ENCODE measurements at regions not wholly inside any gene's neighbourhood (a gene's known extent, or its start where the extent isn't known, plus 50 kb on each side); places are given as distances from the start of the nearest gene placed in this dataset.
"Not testable (repeated sequence)": the region's sequence is repeated elsewhere in the genome, so short reads cannot be mapped to it uniquely, and the experiment has no call there.

DNA sequence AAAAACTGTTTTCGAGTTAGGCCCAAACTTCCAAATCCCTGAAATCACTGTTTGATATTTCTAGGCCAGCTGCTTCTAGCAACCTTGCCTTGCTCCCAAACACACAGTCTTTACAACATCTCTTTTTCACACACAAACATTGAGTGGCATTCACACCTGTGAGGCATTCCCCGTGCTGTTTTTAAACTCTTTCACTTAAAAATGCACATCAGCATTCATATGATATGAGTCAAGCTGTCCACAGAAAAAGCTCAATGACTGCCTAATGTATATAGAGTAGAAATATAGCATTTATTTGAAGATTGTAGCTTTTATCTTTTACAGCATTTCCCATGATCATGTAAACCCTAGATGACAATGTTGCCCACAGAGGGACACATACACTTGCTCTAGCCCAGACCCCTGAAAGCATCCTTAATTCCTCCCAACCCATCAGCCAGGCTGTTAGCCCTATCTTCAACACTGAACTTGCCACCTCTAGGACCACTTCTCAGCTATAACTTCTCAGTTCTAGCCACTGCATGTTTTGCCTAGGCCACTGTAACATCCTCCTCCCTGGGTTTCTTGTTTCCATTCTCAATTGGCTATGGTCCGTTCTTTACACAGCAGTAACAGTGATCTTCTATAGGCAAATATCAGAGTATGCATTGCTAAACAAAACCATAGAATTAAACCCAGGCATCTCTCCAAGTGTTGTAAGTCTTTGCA, 782.6 kb downstream of the DIPK2A start:
- DNase-seq (ENCODE audit: low read depth): no peak

DNA sequence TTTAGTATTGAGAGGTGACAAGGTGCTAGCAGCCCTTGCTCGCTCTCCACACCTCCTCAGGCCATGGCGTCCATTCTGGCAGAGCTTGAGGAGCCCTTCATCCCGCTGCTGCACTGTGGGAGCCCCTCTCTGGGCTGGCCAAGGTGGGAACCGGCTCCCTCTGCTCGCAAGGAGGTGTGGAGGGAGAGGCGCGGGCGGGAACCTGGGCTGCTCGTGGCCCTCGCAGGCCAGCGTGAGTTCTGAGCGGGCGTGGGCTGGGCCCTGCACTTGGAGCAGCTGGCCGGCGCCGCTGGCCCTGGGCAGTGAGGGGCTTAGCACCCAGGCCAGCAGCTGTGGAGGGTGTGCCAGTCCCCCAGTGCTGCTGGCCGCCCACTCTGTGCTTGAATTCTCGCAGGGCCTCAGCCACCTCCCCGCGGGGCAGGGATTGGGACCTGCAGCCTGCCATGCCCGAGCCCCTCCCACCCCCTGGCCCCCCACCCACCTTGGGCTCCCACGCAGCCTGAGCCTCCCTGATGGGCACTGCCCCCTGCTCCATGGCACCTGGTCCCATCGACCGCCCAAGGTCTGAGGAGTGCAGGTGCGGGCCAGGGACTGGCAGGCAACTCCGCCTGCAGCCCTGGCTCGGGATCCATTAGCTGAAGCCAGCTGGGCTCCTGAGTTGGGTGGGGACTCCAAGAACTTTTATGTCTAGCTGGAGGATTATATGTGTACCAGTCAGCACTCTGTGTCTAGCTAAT, 785.2 kb downstream of the DIPK2A start:
- no peak for DNase-seq (ENCODE audit: low read depth)

DNA sequence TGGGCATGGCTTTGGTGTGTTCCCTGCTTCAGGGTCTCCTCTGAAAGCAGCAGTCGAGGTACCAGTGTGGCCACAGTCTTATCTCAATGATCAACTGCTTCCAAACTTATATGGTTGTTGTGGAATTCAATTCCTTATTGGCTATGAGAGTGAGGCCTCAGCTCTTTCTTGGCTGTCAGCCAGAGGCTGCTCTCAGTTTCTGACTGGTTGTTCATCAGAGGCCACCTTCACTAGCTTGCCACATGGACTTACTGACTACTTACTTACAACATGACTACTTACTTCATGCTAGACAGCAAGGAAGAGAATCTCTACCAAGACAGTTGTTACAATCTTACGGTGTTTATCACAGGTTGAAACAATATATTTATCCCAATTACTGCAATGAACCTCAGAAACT, 789.2 kb downstream of the DIPK2A start:
- DNase-seq (ENCODE audit: low read depth): peak; percentile 31

DNA sequence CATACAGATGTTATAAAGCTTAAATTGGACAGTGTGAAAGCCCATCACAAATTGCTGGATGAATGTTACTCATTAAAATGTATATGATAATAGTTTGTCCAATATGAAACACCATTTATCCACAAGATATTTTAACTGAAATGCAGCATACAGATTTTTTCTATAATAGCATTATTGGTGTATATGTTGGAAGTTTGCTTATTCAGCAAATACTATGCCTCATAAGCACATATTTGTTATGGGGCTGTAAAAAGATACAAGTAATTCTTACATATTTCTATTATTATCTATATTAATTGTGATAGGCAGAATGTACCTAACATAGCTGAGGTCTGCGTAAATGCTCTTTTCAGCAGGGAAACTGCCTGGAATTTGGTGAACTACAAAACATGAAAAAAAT, 790.5 kb downstream of the DIPK2A start:
- DNase-seq (ENCODE audit: low read depth): no peak

DNA sequence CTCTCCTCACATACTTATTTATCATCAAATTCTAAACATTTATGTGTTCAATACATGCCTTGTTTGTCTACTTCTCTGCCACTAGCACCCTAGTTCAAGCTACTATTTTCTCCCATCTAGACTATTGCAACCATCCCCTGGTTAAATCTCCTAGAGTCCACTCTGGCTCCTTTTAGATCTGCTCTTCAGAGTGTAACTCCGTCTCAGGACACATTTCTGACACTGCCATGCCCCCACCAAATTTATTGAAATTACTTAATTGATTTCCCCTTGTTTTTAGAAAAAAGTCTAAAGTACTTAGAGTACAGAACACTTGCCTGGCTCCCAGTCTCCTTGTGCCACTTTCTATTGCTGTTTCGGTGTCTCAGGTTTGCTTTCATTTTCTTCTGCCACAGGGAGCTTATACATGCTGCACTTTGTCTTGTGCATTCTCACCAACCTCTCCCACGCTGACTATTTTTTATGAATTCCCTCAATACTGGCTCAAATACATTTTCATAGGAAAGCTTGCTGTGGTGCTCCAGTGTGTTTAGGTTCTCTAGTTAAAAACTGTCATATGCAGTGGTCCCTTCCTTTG, 792.3 kb downstream of the DIPK2A start:
- no peak for DNase-seq (ENCODE audit: low read depth)

DNA sequence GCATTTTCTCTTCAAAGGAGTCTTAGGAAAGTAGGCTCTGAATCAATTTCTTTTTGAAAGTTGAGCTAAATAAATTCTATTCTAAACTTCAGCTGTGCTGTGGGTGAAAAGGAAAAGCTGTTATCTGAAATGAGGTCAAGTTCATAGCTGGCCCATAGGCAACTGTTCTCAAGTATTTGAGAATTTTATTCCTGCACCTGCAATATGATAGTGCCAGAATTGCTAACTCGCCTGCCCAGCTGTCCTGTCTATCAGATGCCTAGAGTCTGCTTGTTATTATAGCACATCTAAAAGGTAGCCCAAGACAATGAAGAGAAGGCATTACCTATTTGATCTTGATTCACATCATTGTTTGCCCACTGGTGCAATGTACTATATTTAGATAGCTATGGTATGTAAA, 798.7 kb downstream of the DIPK2A start:
- DNase-seq (ENCODE audit: low read depth): no peak

DNA sequence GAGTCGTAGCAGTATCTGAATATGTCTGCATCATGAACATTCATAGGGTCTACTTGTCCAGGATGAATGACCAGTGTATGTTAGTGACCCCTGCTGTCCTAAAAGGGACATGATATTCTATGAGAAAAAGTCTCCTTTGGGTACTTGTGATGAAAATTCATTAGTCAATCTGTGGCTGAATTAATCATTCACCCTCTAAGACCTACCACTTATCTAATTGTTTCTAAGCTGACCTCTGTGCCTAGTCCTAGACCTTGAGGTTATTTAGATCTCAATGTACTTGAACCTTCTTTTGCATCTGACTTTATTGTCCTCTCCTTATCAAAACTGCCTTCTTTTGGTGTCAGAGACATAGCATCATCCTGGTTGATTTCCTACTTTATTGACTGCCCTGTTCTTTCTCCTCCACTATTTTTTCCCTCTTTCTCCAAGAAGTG, 799.3 kb downstream of the DIPK2A start:
- DNase-seq (ENCODE audit: low read depth): peak; percentile 52

DNA sequence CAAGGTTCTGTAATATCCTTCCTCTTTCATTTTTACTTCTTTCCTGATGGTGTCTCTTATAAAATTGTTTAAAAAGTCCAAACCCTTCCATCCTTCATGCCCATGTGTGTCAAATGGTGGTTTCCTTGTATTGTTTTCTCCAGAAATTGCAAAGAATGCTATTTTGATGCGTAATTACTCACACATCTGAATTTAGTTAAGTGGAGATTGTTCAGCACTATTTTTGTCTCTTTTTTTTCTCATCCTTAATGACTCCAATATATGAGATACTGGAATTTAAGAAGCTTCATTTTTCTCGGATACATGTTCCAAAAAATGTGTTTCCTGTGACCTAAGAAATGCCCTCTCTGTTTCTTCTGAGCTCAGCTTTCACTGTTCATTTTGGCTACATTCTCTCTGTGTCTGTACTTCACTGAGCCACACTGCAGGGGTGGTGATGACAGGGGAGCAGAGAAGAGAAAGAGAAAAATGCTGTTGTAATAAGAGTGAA, 799.8 kb downstream of the DIPK2A start:
- no peak for DNase-seq (ENCODE audit: low read depth)

DNA sequence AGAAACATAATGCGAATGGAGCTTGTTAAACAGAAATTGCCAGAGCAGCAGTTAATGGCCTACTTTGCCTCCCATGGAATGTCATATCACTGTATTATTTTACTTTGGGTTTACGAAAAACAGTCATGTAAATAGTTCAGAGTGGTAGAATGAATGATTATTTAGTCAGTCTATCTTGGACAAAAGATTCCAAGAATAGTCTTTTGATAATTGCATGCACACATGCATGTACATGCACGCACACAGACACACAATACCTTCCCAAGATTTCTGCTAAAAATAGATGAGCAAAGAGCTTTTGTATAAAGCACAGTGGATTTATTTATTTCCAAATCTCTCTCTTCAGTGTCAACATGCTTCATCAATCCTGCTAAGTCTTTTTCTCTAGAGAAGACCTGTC, 800.7 kb downstream of the DIPK2A start:
- no peak for DNase-seq (ENCODE audit: low read depth)

DNA sequence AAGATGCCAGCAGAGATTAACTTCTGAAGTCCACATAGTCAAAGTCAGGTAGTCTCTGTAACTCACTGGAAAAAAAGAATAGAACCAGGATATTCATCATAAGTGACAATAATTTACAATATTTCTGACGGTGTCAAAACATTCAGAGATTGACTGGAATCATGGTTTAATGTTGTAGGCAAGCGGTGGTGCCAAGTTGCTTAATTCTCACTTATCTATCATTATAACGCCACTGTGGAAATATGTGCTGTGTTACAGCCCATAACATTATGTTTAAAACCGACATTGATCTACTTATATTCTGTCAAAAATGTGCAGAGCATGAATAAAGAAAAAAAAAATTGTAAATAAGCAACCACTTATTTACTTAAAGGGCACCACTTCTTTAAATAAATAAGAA, 801.7 kb downstream of the DIPK2A start:
- DNase-seq (ENCODE audit: low read depth): no peak

DNA sequence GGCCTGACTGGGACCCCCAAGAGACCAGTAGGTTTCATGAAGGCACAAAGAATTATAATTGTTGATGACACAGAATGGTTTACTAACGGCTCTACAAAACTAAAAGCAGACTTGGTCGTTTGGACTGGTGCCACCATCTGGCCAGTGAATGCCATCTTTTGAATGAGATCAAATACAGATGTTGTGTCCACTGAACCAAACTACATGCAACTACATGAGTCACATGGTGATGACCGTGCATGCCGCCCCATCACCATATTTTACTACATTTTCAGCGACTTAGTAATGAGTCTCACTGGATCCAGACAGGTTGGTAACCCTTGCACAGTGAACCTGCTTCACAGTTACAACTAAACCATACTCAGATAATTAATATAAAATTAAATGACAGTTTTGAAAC, 803.3 kb downstream of the DIPK2A start:
- no peak for DNase-seq (ENCODE audit: low read depth)

DNA sequence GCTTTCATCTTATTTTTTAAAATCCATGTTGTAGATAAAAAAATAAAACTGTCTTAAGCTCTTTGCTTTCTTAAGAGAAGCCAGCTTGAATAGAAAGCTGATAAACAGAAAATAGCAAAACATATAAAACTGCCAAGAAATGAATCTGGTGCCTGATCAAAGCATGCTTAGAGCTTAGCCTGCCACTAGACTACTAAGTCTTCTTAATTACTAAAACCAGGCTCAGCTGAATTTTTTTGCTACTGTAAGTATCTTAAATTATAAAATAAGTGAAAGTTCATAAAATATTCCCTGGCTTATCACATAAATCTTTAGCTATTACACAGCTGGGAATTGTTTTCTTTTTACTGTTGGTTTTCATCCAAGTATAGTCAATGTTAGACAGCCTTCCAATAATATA, 803.9 kb downstream of the DIPK2A start:
- DNase-seq (ENCODE audit: low read depth): no peak

DNA sequence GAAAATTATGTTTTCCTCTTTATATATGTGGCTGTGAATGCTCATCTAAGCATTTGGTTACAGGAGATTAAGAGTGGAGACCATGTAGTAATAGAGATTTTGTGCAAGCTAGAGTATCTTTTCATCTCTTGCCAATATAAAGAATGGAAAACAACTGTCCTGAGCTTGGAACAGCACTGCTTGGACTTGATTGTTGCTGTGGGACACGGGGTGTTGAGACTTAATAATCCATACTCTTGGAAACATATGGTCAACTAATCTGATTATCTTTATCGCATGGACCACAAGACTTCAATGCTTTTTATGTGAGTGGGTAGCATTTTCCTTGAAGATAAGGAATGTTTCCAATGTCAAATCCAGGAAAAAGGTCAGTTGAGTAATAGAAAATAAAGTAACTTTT, 806.3 kb downstream of the DIPK2A start:
- no peak for DNase-seq (ENCODE audit: low read depth)

DNA sequence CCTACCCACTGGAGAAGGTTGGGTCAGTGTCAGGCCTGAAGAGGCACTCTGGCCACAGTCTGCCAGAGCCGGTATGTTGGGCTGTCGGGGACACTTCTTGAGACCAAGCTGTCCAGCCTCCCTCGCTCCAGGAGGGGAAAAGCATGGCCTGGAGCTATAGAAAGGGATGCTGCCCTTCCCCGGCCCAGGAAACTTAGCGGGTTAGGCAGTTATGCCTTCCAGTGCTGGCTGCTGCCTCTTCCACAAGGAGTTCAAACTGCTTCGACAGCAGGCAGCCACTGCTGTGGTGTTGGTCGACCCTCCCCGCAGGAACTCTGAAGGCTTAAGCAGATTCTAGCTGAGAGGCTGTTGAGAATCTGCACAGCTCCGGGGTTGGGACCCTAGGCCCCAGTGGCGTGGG, 819.4 kb downstream of the DIPK2A start:
- no peak for DNase-seq (ENCODE audit: low read depth)

DNA sequence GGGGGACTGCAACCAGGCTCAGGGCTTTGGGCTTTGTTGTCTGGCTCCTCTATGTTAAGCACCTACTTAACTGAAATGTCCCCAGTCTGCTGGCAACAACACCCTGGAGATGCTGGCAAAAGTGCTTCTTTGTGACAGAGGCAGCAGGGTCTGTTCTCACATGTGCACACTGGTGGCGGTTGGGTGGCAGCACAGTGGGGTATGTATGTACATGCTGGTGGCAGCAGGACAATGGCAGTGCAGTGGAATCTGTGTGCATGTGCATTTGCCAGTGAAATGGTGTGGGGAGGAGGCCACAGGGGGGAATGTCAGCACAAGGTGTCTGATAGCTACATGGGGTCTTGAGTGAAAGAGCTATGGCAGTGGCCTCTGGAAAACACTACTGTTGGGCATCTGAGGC, 830.3 kb downstream of the DIPK2A start:
- no peak for DNase-seq (ENCODE audit: low read depth)

DNA sequence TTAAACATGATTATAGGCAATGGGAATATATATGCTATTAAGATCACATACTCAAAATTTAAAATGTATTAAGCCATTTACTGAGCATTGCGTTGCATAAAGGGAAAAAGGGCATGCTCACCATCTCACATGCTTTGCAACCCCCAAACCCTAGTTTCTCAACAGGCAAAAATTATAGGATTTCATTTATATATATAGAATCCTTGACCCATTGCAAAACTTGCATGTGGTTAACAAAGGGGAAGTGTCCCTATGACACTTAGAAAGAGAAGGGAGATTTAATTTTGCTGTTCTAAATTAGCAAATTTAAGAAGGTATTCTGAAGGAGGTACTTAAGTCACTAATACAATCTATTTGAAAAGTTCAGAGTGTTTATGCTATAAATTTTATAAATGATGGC, 837.8 kb downstream of the DIPK2A start:
- DNase-seq (ENCODE audit: low read depth): no peak

DNA sequence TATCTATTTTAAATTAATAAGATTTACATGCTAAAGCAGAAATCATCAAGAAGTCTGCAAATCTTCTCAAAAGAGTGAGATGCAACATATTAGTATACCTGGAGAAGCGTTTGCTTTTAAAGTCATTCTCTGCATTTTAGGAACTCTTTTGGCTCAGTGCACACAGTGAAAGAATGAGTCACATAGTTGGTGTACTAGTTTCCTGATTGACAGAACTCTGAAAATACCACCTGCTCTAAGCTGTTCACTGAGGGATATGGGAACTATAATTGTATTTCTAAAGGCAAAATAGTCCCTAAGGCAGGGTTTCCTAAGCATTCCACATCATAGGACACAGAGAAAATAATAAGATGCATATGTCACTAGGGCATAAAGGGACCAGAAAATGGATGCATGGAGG, 838.5 kb downstream of the DIPK2A start:
- DNase-seq (ENCODE audit: low read depth): no peak

DNA sequence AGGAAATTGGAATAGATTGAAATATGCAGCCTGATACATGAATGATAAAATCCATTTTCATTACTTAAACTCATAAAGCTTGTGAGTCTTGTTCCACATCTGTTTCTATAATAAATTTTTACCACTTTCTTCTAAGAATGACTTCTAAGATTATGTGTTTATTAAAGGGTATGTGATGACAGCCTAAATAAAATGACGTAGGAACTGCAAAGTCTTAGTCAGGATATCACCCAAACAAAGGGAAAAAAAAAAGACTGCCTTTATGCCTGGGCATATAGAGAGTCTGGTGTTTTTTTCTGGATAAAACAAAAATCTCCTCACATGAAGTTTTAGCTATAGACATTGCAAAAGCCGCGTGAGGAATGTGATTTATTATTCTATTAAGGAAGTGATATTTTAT, 844.0 kb downstream of the DIPK2A start:
- no peak for DNase-seq (ENCODE audit: low read depth)

DNA sequence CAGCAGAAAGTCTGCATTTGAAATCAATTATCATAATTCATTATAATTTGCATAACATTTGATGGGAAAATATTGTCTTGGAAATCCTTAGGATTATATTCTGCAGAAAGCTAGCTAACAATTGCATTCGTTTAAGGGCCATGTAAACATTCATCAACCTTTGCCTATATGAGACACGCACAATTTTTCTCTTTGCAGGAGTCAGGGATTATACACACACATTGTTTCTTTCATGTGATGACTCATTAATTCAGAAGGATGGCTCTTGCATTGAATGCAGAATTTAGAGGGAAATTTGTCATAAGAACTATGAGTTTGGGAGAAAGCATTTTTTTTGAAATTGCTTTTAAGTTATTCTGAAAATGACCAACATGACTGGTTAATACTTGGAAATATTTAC, 844.7 kb downstream of the DIPK2A start:
- no peak for DNase-seq (ENCODE audit: low read depth)

DNA sequence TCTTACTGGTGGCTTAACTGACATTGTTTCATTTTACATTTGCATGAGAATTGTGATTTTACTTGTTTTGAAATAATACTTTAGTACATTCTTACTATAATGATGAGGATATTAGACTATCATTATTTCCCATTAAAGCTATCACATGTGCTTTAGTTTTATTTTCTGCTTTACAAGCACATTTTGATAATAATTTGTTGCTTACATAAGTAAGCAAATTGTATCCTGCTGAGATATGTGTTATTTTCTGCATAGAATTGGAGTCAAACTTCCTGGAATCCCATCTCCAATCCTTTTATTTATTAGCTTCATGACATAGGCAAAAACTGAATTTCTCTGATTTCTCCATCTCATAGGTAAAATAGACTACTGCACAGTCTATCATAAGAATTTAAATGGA, 847.4 kb downstream of the DIPK2A start:
- DNase-seq (ENCODE audit: low read depth): no peak

DNA sequence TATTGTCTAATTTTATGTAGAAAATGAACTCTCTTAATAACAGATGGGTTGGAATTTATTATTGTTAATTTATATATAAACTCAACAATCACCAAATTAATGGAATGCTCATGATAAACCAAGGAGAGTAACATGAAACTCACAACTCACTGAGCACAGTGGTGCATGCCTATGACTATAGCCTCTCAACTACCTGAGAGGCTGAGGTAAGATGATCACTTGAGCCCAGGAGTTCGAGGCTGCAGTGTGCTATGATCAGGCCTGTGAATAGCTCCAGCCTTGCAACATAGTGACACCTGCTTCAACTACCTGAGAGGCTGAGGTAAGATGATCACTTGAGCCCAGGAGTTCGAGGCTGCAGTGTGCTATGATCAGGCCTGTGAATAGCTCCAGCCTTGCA, 848.6 kb downstream of the DIPK2A start:
- not testable (repeated sequence) for DNase-seq (ENCODE audit: low read depth)

DNA sequence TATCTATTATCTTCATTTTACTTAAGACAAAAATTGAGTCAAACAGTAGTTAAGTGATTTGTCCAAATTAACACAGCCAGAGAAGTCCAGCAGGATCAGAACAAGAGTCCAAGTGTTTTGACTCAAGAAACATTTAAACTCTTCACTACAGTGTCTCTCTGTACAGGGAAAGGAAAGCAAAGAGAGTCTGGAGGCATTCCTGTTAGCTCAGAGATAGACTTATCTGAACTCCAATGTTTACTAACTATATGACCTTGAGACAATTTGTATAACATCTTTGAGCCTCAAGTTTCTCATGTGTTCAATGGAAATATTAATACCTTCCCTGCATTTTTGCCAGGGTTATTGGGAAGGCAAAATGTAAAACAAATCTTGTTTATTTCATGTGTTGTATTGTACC, 849.1 kb downstream of the DIPK2A start:
- no peak for DNase-seq (ENCODE audit: low read depth)

DNA sequence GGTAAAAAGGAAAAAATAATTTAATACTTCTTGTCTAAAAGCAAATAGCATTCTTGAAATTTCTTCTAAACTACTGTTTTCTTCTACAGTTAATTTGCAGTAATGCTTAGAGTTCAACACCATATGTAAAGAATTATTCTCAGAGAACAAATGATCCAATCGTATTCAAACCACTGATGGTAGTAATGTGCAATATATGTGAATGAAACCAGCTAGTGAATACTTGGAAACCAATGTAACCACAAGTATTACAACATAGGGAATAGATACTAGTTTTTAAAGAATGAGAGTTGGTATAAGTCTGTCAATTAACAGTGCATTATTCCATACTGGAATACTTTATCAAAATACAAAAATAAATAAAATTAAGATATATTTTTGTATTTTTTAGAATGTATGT, 850.0 kb downstream of the DIPK2A start:
- DNase-seq (ENCODE audit: low read depth): peak; percentile 63
